C4-2B (cell line): ENCODE measurements at regions not wholly inside any gene's neighbourhood (a gene's known extent, or its start where the extent isn't known, plus 50 kb on each side); places are given as distances from the start of the nearest gene placed in this dataset.

Experiments
- H3K27ac ChIP-seq: fragments of 450-650 bp; 2 replicates; pipeline ENCODE4 v1.5.1; 2017
- CTCF ChIP-seq: fragments of 450-650 bp; conservative IDR thresholded peaks from 2 replicates; pipeline ENCODE4 v1.5.1; 2017; ENCODE audit warnings: mild to moderate bottlenecking
- ZFX ChIP-seq: fragments of 450-650 bp; IDR thresholded peaks from 2 replicates; pipeline ENCODE4 v1.6.1; 2017

- TF ChIP-seq CTCF (no peak), ZFX (no peak)
- no peak overlapping the region for H3K27ac ChIP-seq
These were observed 57.5 kb upstream of the MARCHF10 start for GRCh38 chr17:62865586-62865985.

DNA sequence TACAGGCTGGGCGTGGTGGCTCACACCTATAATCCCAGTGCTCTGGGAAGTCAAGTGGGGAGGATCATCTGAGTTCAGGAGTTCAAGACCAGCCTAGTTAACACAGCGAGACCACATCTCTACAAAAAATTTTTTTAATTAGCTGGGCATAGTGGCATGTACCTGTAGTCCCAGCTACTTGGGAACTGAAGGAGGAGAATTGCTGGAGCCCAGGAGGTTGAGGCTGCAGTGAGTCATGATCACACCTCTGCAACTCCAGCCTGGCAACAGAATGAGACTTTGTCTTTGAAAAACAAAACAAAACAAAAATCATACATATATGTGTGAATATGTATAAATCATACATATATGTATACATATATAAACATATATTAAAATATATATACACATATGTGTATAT, 54.1 kb upstream of the MARCHF10 start:
- no peak overlapping the region for H3K27ac ChIP-seq
- TF ChIP-seq ZFX = no peak
- no peak for TF ChIP-seq CTCF

GRCh38 chr17:62860962-62861873, 53.1 kb upstream of the MARCHF10 start:
- H3K27ac ChIP-seq = peak overlapping the region; percentile 45
- TF ChIP-seq CTCF = no peak
- no peak for TF ChIP-seq ZFX

DNA sequence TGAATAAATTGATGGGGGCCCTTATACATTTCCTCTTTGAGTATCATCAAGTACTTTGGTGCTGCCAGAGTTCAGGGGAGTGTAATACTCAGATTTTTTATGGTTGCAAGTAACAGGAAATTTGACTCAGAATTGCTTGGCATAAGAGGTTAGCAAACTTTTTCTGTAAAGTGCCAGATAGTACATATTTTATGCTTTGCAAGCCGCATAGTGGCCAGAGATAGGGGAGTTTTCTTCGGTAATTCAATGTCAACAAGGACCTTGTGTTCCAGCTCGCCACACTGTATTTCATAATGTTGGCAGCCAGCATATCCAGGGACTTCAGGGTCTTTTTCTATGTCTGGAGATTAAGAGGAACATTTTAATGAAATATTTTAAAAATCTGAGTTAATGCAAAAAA, 51.0 kb upstream of the MARCHF10 start:
- TF ChIP-seq ZFX (no peak), CTCF (no peak)

More for the DNA sequence above, 51.0 kb upstream of the MARCHF10 start:
- H3K27ac ChIP-seq = no peak overlapping the region
